ENCODE measurements at regions not wholly inside any gene's neighbourhood (a gene's known extent, or its start where the extent isn't known, plus 50 kb on each side); places are given as distances from the start of the nearest gene placed in this dataset.

GRCh38 chr9:115524453-115525059 lies 406.6 kb upstream of the TNC start:
- TF ChIP-seq EZH2 (IDR thresholded peaks at IDR 0.05; ENCODE audit: insufficient read depth, poor library complexity, severe bottlenecking) (no peak), EZH2phosphoT487 (IDR thresholded peaks at IDR 0.05; ENCODE audit: insufficient read depth, low read depth) (no peak)
